HEK293 (cell line): ENCODE measurements at regions not wholly inside any gene's neighbourhood (a gene's known extent, or its start where the extent isn't known, plus 50 kb on each side); places are given as distances from the start of the nearest gene placed in this dataset.
A peak's percentile ranks its signal among the peaks of the same experiment; 100 is the strongest.

Experiments used
- CTCF ChIA-PET: fragments of 350-600 bp; formaldehyde crosslinking; extraction: SDS; loops from one replicate; lab custom pipeline; 2021; ENCODE audit warnings: antibody characterized with exemption; lab: Yijun Ruan, JAX
- POLR2A ChIA-PET: fragments of 300-600 bp; formaldehyde crosslinking; extraction: SDS; loops from one replicate; lab custom pipeline; 2020; ENCODE audit warnings: antibody characterized with exemption, inconsistent platforms; lab: Yijun Ruan, JAX
- H3K27ac ChIP-seq: fragments of 200-500 bp; sonication (Bioruptor generic); 2 replicates; pipeline ENCODE4 v1.5.1; 2014; ENCODE audit warnings: low read depth, low read length, control low read depth, inconsistent platforms; ENCODE audit errors: extremely low read depth
- H3K36me3 ChIP-seq, 2 experiments: fragments of 200-500 bp in 1 of 2; sonication (Bioruptor generic) in 1 of 2; 1 replicate in 1 of 2; 2 replicates in 1 of 2; pipeline ENCODE4 v1.5.1; 2014 to 2017; ENCODE audit warnings: inconsistent platforms in 2 of 2, low read length in 2 of 2; ENCODE audit not compliant: control insufficient read depth in 2 of 2, insufficient read depth in 1 of 2
- H3K4me1 ChIP-seq: fragments of 200-500 bp; sonication (Bioruptor generic); 2 replicates; pipeline ENCODE4 v1.5.1; 2014; ENCODE audit warnings: mild to moderate bottlenecking, low read length, inconsistent platforms; ENCODE audit not compliant: control insufficient read depth, insufficient read depth
- H3K4me3 ChIP-seq: 2 replicates; pipeline ENCODE4 v1.5.1; 2011; ENCODE audit warnings: low read depth, mild to moderate bottlenecking, control low read depth, low read length, moderate library complexity
- H3K9me3 ChIP-seq: fragments of 200-500 bp; sonication (Bioruptor generic); 2 replicates; pipeline ENCODE4 v1.5.1; 2014; ENCODE audit warnings: low read depth, low read length, inconsistent platforms; ENCODE audit not compliant: control insufficient read depth, insufficient read depth
- BCL6B ChIP-seq: fragments of 450-650 bp; formaldehyde crosslinking; IDR thresholded peaks from 2 replicates; pipeline ENCODE4 v1.5.1; 2017; ENCODE audit warnings: missing biosample characterization, missing genetic modification characterization
- FEZF1 ChIP-seq: fragments of 450-650 bp; formaldehyde crosslinking; IDR thresholded peaks from 2 replicates; pipeline ENCODE4 v1.5.1; 2016; ENCODE audit warnings: missing biosample characterization, missing genetic modification characterization
- GLIS1 ChIP-seq: fragments of 450-650 bp; formaldehyde crosslinking; IDR thresholded peaks from 2 replicates; pipeline ENCODE4 v1.5.1; 2016; ENCODE audit warnings: missing biosample characterization, missing genetic modification characterization
- INSM2 ChIP-seq: fragments of 450-650 bp; formaldehyde crosslinking; IDR thresholded peaks from 2 replicates; pipeline ENCODE4 v1.5.1; 2016; ENCODE audit warnings: missing biosample characterization, missing genetic modification characterization
- KLF10 ChIP-seq: fragments of 450-650 bp; IDR thresholded peaks from 2 replicates; pipeline ENCODE4 v1.5.1; 2018; ENCODE audit warnings: missing biosample characterization, mild to moderate bottlenecking, missing genetic modification characterization
- YY1 ChIP-seq: fragments of 450-650 bp; formaldehyde crosslinking; IDR thresholded peaks from 2 replicates; pipeline ENCODE4 v1.5.1; 2018; ENCODE audit warnings: missing biosample characterization, missing genetic modification characterization
- ZBTB10 ChIP-seq: fragments of 450-650 bp; formaldehyde crosslinking; IDR thresholded peaks from 2 replicates; pipeline ENCODE4 v1.5.1; 2016; ENCODE audit warnings: missing biosample characterization, missing genetic modification characterization
- ZFP41 ChIP-seq: fragments of 450-650 bp; formaldehyde crosslinking; IDR thresholded peaks from 2 replicates; pipeline ENCODE4 v1.5.1; 2016; ENCODE audit warnings: missing biosample characterization, missing genetic modification characterization, borderline replicate concordance
- ZNF202 ChIP-seq: fragments of 450-650 bp; formaldehyde crosslinking; IDR thresholded peaks from 2 replicates; pipeline ENCODE4 v1.5.1; 2016; ENCODE audit warnings: missing biosample characterization, missing genetic modification characterization, borderline replicate concordance
- ZNF248 ChIP-seq: fragments of 450-650 bp; formaldehyde crosslinking; IDR thresholded peaks from 2 replicates; pipeline ENCODE4 v1.5.1; 2017; ENCODE audit warnings: missing biosample characterization, missing genetic modification characterization
- ZNF280C ChIP-seq: fragments of 450-650 bp; formaldehyde crosslinking; IDR thresholded peaks from 2 replicates; pipeline ENCODE4 v1.5.1; 2016; ENCODE audit warnings: missing biosample characterization, missing genetic modification characterization
- ZNF362 ChIP-seq: fragments of 450-650 bp; formaldehyde crosslinking; IDR thresholded peaks from 2 replicates; pipeline ENCODE4 v1.5.1; 2016; ENCODE audit warnings: missing biosample characterization, missing genetic modification characterization
- ZNF488 ChIP-seq: fragments of 450-650 bp; formaldehyde crosslinking; IDR thresholded peaks from 2 replicates; pipeline ENCODE4 v1.5.1; 2016; ENCODE audit warnings: missing biosample characterization, missing genetic modification characterization
- ZNF561 ChIP-seq: fragments of 450-650 bp; IDR thresholded peaks from 2 replicates; pipeline ENCODE4 v1.5.1; 2018; ENCODE audit warnings: missing biosample characterization, missing genetic modification characterization, borderline replicate concordance
- ZNF571 ChIP-seq: fragments of 450-650 bp; formaldehyde crosslinking; IDR thresholded peaks from 2 replicates; pipeline ENCODE4 v1.5.0; 2017; ENCODE audit warnings: missing biosample characterization, missing genetic modification characterization
- ZNF585B ChIP-seq: fragments of 450-650 bp; formaldehyde crosslinking; IDR thresholded peaks from 2 replicates; pipeline ENCODE4 v1.5.1; 2016; ENCODE audit warnings: missing biosample characterization, missing genetic modification characterization
- ZNF623 ChIP-seq: fragments of 450-650 bp; formaldehyde crosslinking; IDR thresholded peaks from 2 replicates; pipeline ENCODE4 v1.5.1; 2016; ENCODE audit warnings: missing biosample characterization, missing genetic modification characterization
- ZNF629 ChIP-seq: fragments of 450-650 bp; formaldehyde crosslinking; IDR thresholded peaks from 2 replicates; pipeline ENCODE4 v1.5.1; 2017; ENCODE audit warnings: missing biosample characterization, missing genetic modification characterization
- ZNF658 ChIP-seq: fragments of 450-650 bp; formaldehyde crosslinking; IDR thresholded peaks from 2 replicates; pipeline ENCODE4; 2016; ENCODE audit warnings: missing biosample characterization, missing genetic modification characterization
- ZNF792 ChIP-seq: fragments of 450-650 bp; formaldehyde crosslinking; IDR thresholded peaks from 2 replicates; pipeline ENCODE4 v1.5.1; 2016; ENCODE audit warnings: missing biosample characterization, missing genetic modification characterization

- TF ChIP-seq ZNF362 (tag by site-specific recombination): no peak
- no peak for TF ChIP-seq ZNF585B (tag by site-specific recombination)
- TF ChIP-seq GLIS1 (tag by site-specific recombination): peak; percentile 43; the same call in 1 of the 2 replicates
- no peak for TF ChIP-seq ZNF658 (tag by site-specific recombination)
- peak; percentile 53; the same call in 1 of the 2 replicates for TF ChIP-seq BCL6B (tag by site-specific recombination)
Observed at GRCh38 chr5:158287643-158288271, 428.8 kb upstream of the CLINT1 start (continued).

- H3K36me3 ChIP-seq: no peaks in the 10 kb centered on the region
- H3K27ac ChIP-seq: no peak overlapping the region
- no peak overlapping the region for H3K4me3 ChIP-seq
- ChIA-PET POLR2A (no interaction called here), CTCF (interaction anchor here (0.5 to 0.6 kb wide), 2 partner anchors 24 to 336 kb away, joined by 4 read pairs; no protein-coding TSS in a partner anchor)
- peaks cover 10% of the 10 kb centered on the region for H3K4me1 ChIP-seq
- H3K9me3 ChIP-seq: no peaks in the 10 kb centered on the region
- no peak for TF ChIP-seq ZNF629 (tag by site-specific recombination)
- TF ChIP-seq ZNF623 (tag by site-specific recombination): no peak
- TF ChIP-seq ZNF571: no peak
- TF ChIP-seq ZNF280C (tag by site-specific recombination): no peak
- no peak for TF ChIP-seq INSM2 (tag by site-specific recombination)
- no peak for TF ChIP-seq YY1 (tag by site-specific recombination)
- no peak for TF ChIP-seq FEZF1 (tag by site-specific recombination)
- TF ChIP-seq ZNF248 (tag by site-specific recombination): no peak
- no peak for TF ChIP-seq ZNF792 (tag by site-specific recombination)
- no peak for TF ChIP-seq ZNF488 (tag by site-specific recombination)
- TF ChIP-seq ZNF202 (tag by site-specific recombination): no peak
Observed at GRCh38 chr5:158286827-158287226, 427.9 kb upstream of the CLINT1 start.

GRCh38 chr5:158285698-158286097, 426.8 kb upstream of the CLINT1 start:
- Histone ChIP-seq H3K27ac (no peak overlapping the region), H3K4me1 (peaks cover 10% of the 10 kb centered on the region), H3K4me3 (no peak overlapping the region), H3K9me3 (no peaks in the 10 kb centered on the region), H3K36me3 (no peaks in the 10 kb centered on the region)
- ChIA-PET CTCF (interaction anchor here (0.8 kb wide), 1 partner anchor 847 kb away, joined by 3 read pairs; no protein-coding TSS in a partner anchor), POLR2A (no interaction called here)
- TF ChIP-seq ZFP41 (tag by site-specific recombination): no peak
- TF ChIP-seq ZBTB10 (tag by site-specific recombination): no peak
- no peak for TF ChIP-seq KLF10 (tag by site-specific recombination)
- no peak for TF ChIP-seq ZNF561
